ENCODE measurements at regions not wholly inside any gene's neighbourhood (a gene's known extent, or its start where the extent isn't known, plus 50 kb on each side); places are given as distances from the start of the nearest gene placed in this dataset.

GRCh38 chr11:96664110-96664509 lies 274.3 kb downstream of the JRKL start:
- no peak overlapping the region for H3K27ac ChIP-seq (ENCODE audit: low read depth, low read length, poor library complexity, severe bottlenecking)
- H3K79me2 ChIP-seq (ENCODE audit: insufficient read depth, low read length), result no peaks in the 10 kb centered on the region
- no peaks in the 10 kb centered on the region for H3K9me2 ChIP-seq (ENCODE audit: low read depth, low read length)
- H3K27me3 ChIP-seq (ENCODE audit: insufficient read depth, low read length), result no peaks in the 10 kb centered on the region
- no peak overlapping the region for H2AFZ ChIP-seq (ENCODE audit: low read length)
- no peaks in the 10 kb centered on the region for H3K4me1 ChIP-seq (ENCODE audit: insufficient read depth, low read length, severe bottlenecking)
- H3K4me2 ChIP-seq (ENCODE audit: low read length), result no peak overlapping the region
- no peaks in the 10 kb centered on the region for H3K9me3 ChIP-seq (ENCODE audit: low read length)
- H3K4me3 ChIP-seq (ENCODE audit: low read depth, low read length, poor library complexity, severe bottlenecking), result no peak overlapping the region
- no peaks in the 10 kb centered on the region for H3K36me3 ChIP-seq (ENCODE audit: insufficient read depth, low read length)
- TF ChIP-seq CTCF (IDR thresholded peaks at IDR 0.05; ENCODE audit: low read length), result no peak
- TF ChIP-seq EZH2 (IDR thresholded peaks at IDR 0.05; ENCODE audit: borderline replicate concordance, low read length), result no peak
- no peaks in the 10 kb centered on the region for H3F3A ChIP-seq (ENCODE audit: insufficient read depth, low read length)
- H3K9ac ChIP-seq (ENCODE audit: low read length), result no peak overlapping the region
- H4K20me1 ChIP-seq (ENCODE audit: insufficient read depth, low read length), result no peaks in the 10 kb centered on the region

- Histone ChIP-seq H3K4me1 (ENCODE audit: insufficient read depth, low read length, severe bottlenecking) (no peaks in the 10 kb centered on the region), H3F3A (ENCODE audit: insufficient read depth, low read length) (no peaks in the 10 kb centered on the region), H3K36me3 (ENCODE audit: insufficient read depth, low read length) (no peaks in the 10 kb centered on the region), H3K4me3 (ENCODE audit: low read depth, low read length, poor library complexity, severe bottlenecking) (no peak overlapping the region), H3K4me2 (ENCODE audit: low read length) (no peak overlapping the region), H3K27ac (ENCODE audit: low read depth, low read length, poor library complexity, severe bottlenecking) (no peak overlapping the region), H3K9ac (ENCODE audit: low read length) (no peak overlapping the region), H2AFZ (ENCODE audit: low read length) (no peak overlapping the region), H3K27me3 (ENCODE audit: insufficient read depth, low read length) (no peaks in the 10 kb centered on the region), H4K20me1 (ENCODE audit: insufficient read depth, low read length) (no peaks in the 10 kb centered on the region), H3K9me2 (ENCODE audit: low read depth, low read length) (no peaks in the 10 kb centered on the region), H3K9me3 (ENCODE audit: low read length) (no peaks in the 10 kb centered on the region), H3K79me2 (ENCODE audit: insufficient read depth, low read length) (no peaks in the 10 kb centered on the region)
- TF ChIP-seq CTCF (IDR thresholded peaks at IDR 0.05; ENCODE audit: low read length) (no peak), EZH2 (IDR thresholded peaks at IDR 0.05; ENCODE audit: borderline replicate concordance, low read length) (no peak)
These were observed 290.6 kb downstream of the JRKL start for GRCh38 chr11:96680211-96681018.

- H3K9me3 ChIP-seq (ENCODE audit: low read length), result no peaks in the 10 kb centered on the region
- H3K79me2 ChIP-seq (ENCODE audit: insufficient read depth, low read length), result no peaks in the 10 kb centered on the region
- TF ChIP-seq EZH2 (IDR thresholded peaks at IDR 0.05; ENCODE audit: borderline replicate concordance, low read length) (no peak), CTCF (IDR thresholded peaks at IDR 0.05; ENCODE audit: low read length) (no peak)
- no peak overlapping the region for H2AFZ ChIP-seq (ENCODE audit: low read length)
- no peaks in the 10 kb centered on the region for H3K27me3 ChIP-seq (ENCODE audit: insufficient read depth, low read length)
- no peaks in the 10 kb centered on the region for H3K36me3 ChIP-seq (ENCODE audit: insufficient read depth, low read length)
- H3K9ac ChIP-seq (ENCODE audit: low read length), result no peak overlapping the region
- H3K9me2 ChIP-seq (ENCODE audit: low read depth, low read length), result no peaks in the 10 kb centered on the region
- H4K20me1 ChIP-seq (ENCODE audit: insufficient read depth, low read length), result no peaks in the 10 kb centered on the region
- H3K4me3 ChIP-seq (ENCODE audit: low read depth, low read length, poor library complexity, severe bottlenecking), result no peak overlapping the region
- no peak overlapping the region for H3K27ac ChIP-seq (ENCODE audit: low read depth, low read length, poor library complexity, severe bottlenecking)
- H3F3A ChIP-seq (ENCODE audit: insufficient read depth, low read length), result no peaks in the 10 kb centered on the region
- no peak overlapping the region for H3K4me2 ChIP-seq (ENCODE audit: low read length)
- H3K4me1 ChIP-seq (ENCODE audit: insufficient read depth, low read length, severe bottlenecking), result no peaks in the 10 kb centered on the region
These were observed 291.4 kb downstream of the JRKL start for GRCh38 chr11:96681019-96681716.
